HG02798 (cell line): ENCODE measurements at regions not wholly inside any gene's neighbourhood (a gene's known extent, or its start where the extent isn't known, plus 50 kb on each side); places are given as distances from the start of the nearest gene placed in this dataset.

Experiments used
- ATAC-seq: cut with Tn5 transposase; IDR thresholded peaks from one replicate; pipeline ENCODE4 v1.9.1; 2021; ENCODE audit warnings: mild to moderate bottlenecking; ENCODE audit not compliant: unreplicated experiment, poor library complexity

GRCh38 chr4:41485041-41485440 lies 52.9 kb upstream of the LIMCH1 start:
- ATAC-seq: no peak

GRCh38 chr4:41487868-41488440 lies 50.0 kb upstream of the LIMCH1 start:
- ATAC-seq: no peak
